ENCODE measurements at regions not wholly inside any gene's neighbourhood (a gene's known extent, or its start where the extent isn't known, plus 50 kb on each side); places are given as distances from the start of the nearest gene placed in this dataset.

DNA sequence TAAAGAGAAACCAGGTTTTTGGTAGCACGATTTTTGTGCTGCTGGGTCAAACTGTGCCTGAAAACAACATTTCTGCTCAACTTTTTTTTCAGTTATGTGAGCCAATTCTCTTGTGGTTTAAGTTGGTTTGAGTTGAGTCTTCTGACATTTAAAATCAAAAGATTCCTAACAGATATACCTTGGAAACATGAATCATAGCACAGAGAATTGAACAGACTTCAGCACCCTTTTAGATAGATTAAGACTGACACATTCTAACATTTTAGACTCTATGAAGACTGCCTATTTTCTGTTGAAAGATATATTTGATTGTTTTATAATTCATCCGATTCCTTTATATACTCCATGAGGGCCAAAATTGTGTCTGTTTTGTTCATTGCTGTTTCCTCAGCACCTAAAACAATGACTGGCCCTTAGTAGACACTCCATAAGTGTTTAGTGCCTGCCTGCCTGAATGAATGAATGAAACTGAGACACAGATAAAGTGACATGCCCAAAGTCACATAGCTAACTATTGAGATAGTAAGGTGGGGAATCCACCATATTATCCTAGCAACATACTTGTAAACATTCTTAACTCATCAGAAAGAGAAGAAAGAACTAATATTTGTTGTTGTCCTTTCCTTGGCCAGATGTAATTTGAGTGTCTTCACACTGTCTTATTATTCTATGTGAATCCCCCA, 624.0 kb downstream of the MID1IP1 start:
- intact Hi-C loops (cut with micrococcal nuclease), result loop anchor here (10.0 kb wide), 1 partner anchor 90 kb away; no protein-coding TSS in a partner anchor
- Mint-ChIP-seq H3K4me3 (no peak overlapping the region), H3K4me1 (ENCODE audit: low read depth) (peaks cover 70% of the 10 kb centered on the region), H3K27me3 (no peaks in the 10 kb centered on the region), H3K27ac (peak overlapping the region; percentile 94), H3K36me3 (ENCODE audit: low read depth) (peaks cover 22% of the 10 kb centered on the region), H3K9me3 (peaks cover 20% of the 10 kb centered on the region)
- DNase-seq, result peak; percentile 26
- ChIA-PET CTCF (no interaction called here), POLR2A (no interaction called here)
- peak; percentile 69 for ATAC-seq
- TF ChIP-seq, protein P1, sequence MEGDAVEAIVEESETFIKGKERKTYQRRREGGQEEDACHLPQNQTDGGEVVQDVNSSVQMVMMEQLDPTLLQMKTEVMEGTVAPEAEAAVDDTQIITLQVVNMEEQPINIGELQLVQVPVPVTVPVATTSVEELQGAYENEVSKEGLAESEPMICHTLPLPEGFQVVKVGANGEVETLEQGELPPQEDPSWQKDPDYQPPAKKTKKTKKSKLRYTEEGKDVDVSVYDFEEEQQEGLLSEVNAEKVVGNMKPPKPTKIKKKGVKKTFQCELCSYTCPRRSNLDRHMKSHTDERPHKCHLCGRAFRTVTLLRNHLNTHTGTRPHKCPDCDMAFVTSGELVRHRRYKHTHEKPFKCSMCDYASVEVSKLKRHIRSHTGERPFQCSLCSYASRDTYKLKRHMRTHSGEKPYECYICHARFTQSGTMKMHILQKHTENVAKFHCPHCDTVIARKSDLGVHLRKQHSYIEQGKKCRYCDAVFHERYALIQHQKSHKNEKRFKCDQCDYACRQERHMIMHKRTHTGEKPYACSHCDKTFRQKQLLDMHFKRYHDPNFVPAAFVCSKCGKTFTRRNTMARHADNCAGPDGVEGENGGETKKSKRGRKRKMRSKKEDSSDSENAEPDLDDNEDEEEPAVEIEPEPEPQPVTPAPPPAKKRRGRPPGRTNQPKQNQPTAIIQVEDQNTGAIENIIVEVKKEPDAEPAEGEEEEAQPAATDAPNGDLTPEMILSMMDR (IDR thresholded peaks at IDR 0.05), result no peak

DNA sequence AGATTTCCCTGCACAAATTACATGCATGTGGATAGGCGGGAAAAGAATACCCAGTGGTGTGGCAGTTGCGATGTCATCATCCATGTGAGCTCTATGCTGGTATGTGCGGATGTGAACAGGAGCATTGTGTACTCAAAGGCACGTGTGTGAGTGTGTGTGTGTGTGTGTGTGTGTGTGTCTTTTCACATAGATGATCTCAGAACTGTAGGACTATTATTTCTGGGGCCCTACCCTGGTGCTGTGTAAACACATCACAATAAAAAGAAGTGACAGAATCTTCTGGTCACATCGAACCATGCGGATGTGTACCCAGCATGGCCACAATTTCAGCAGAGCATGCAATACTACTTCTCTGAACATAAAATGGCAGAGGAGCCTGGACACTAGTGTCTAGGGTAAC, 624.8 kb downstream of the MID1IP1 start:
- DNase-seq, result no peak
- Mint-ChIP-seq H3K4me3 (no peak overlapping the region), H3K27ac (peak overlapping the region; percentile 94), H3K9me3 (peaks cover 20% of the 10 kb centered on the region), H3K4me1 (ENCODE audit: low read depth) (peaks cover 64% of the 10 kb centered on the region), H3K27me3 (no peaks in the 10 kb centered on the region), H3K36me3 (ENCODE audit: low read depth) (peaks cover 22% of the 10 kb centered on the region)
- intact Hi-C loops (cut with micrococcal nuclease), result loop anchor here (10.0 kb wide), 1 partner anchor 91 kb away; no protein-coding TSS in a partner anchor
- ChIA-PET CTCF (interaction anchor here (0.9 kb wide), 1 partner anchor 13 kb away, joined by 3 read pairs; no protein-coding TSS in a partner anchor), POLR2A (no interaction called here)
- TF ChIP-seq, protein P1 (IDR thresholded peaks at IDR 0.05), result no peak
- ATAC-seq, result no peak

DNA sequence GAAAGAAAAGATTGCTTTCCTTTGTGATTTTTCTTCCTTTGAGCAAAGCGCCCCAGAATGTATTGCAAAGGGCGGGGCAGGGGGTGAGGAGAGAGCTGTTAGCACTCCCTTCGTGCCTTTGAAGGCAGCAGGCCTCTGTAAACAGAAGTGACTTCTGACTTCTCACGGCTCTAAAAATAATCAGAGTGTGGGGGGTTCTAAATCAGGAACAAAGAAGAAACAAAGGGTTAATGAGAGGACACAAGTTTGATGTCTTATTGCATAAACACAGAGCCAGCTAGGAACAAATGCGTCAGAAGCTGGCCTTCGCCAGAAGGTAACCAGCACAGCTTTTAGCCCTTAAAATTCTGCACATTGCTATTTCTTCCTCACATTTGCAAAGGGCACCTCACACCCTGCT, 626.2 kb downstream of the MID1IP1 start:
- intact Hi-C loops (cut with micrococcal nuclease), result loop anchor here (10.0 kb wide), 1 partner anchor 93 kb away; no protein-coding TSS in a partner anchor
- Mint-ChIP-seq H3K27ac (peak overlapping the region; percentile 92), H3K36me3 (ENCODE audit: low read depth) (peaks cover 20% of the 10 kb centered on the region), H3K27me3 (no peaks in the 10 kb centered on the region), H3K4me3 (no peak overlapping the region), H3K4me1 (ENCODE audit: low read depth) (peaks cover 71% of the 10 kb centered on the region), H3K9me3 (peaks cover 18% of the 10 kb centered on the region)
- ChIA-PET CTCF (no interaction called here), POLR2A (no interaction called here)
- ATAC-seq (peak; percentile 31), DNase-seq (peak; percentile 33)
- TF ChIP-seq, protein P1 (IDR thresholded peaks at IDR 0.05), result no peak

DNA sequence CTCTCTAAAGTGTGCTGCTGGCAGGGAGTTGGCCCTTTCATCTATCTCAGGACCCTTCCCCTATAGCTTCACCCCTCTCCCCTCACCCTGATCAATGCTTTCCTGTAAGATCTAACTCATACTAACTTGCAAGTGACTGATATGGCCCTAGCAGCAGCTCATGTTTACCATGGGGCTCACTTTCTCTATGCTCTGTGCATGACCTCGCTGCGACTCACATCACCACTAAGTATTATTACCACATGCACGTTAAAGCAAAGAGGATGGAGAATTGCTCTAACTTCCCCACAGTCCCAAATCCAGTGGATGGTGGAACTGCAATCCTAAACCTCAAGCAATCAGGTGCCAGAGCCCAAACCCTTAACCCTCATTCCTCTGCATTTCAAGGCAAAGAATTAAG, 626.6 kb downstream of the MID1IP1 start:
- peaks cover 14% of the 10 kb centered on the region for H3K9me3 Mint-ChIP-seq
- H3K27me3 Mint-ChIP-seq, result no peaks in the 10 kb centered on the region
- ChIA-PET CTCF (no interaction called here), POLR2A (no interaction called here)
- H3K4me1 Mint-ChIP-seq (ENCODE audit: low read depth), result peaks cover 68% of the 10 kb centered on the region
- DNase-seq (peak; percentile 71), ATAC-seq (peak; percentile 66)
- peaks cover 17% of the 10 kb centered on the region for H3K36me3 Mint-ChIP-seq (ENCODE audit: low read depth)
- TF ChIP-seq, protein P1 (IDR thresholded peaks at IDR 0.05), result no peak
- peak overlapping the region; percentile 92 for H3K27ac Mint-ChIP-seq
- H3K4me3 Mint-ChIP-seq, result no peak overlapping the region
- intact Hi-C loops (cut with micrococcal nuclease), result loop anchor here (10.0 kb wide), 1 partner anchor 93 kb away; no protein-coding TSS in a partner anchor

DNA sequence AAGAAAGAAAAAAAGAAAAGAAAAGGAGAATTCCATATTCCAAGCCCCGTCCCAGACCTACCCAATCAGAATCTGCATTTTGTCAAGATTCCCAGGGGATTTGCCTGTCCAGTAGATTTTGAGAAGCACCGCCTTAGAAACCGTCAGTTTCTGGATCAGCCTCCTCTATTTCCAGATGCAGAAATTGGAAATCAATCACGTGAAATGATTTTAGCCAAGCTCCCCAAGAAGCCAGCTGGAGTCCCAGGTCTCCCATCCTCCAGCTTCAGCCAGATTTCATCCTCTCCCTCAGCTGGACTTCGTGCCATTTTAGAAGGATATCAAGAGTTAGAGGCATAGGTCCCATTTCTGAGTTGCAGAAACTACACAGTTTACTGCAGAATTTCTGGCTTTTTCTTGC, 629.3 kb downstream of the MID1IP1 start:
- H3K4me1 Mint-ChIP-seq (ENCODE audit: low read depth), result peaks cover 59% of the 10 kb centered on the region
- intact Hi-C loops (cut with micrococcal nuclease), result no loop called here
- POLR2A ChIA-PET, result no interaction called here

More for the DNA sequence above, 629.3 kb downstream of the MID1IP1 start:
- no peak overlapping the region for H3K27ac Mint-ChIP-seq
- H3K4me3 Mint-ChIP-seq, result no peak overlapping the region
- H3K27me3 Mint-ChIP-seq, result no peaks in the 10 kb centered on the region
- H3K9me3 Mint-ChIP-seq, result peaks cover 8% of the 10 kb centered on the region
- ATAC-seq, result no peak
- H3K36me3 Mint-ChIP-seq (ENCODE audit: low read depth), result peaks cover 2% of the 10 kb centered on the region
- TF ChIP-seq, protein P1 (IDR thresholded peaks at IDR 0.05), result no peak
- DNase-seq, result no peak
- CTCF ChIA-PET, result no interaction called here
